HEK293 (cell line): ENCODE measurements at regions not wholly inside any gene's neighbourhood (a gene's known extent, or its start where the extent isn't known, plus 50 kb on each side); places are given as distances from the start of the nearest gene placed in this dataset.

Experiments
- ZBTB1 ChIP-seq: fragments of 450-650 bp; formaldehyde crosslinking; IDR thresholded peaks from 2 replicates; pipeline ENCODE4 v1.5.1; 2016; ENCODE audit warnings: missing biosample characterization, missing genetic modification characterization
- ZNF549 ChIP-seq: fragments of 450-650 bp; IDR thresholded peaks from 2 replicates; pipeline ENCODE4 v1.5.1; 2018; ENCODE audit warnings: missing biosample characterization, missing genetic modification characterization, mild to moderate bottlenecking, inconsistent platforms, moderate library complexity
- ZNF747 ChIP-seq: fragments of 450-650 bp; formaldehyde crosslinking; IDR thresholded peaks from 2 replicates; pipeline ENCODE4 v1.5.1; 2016; ENCODE audit warnings: missing biosample characterization, missing genetic modification characterization
- TF ChIP-seq, protein P1 (sequence below): IDR thresholded peaks from 2 replicates; pipeline ENCODE4 v1.6.1; 2011; ENCODE audit warnings: mild to moderate bottlenecking, low read depth, low read length, borderline replicate concordance
- TF ChIP-seq, protein P2 (sequence below): fragments of 450-650 bp; formaldehyde crosslinking; IDR thresholded peaks from 2 replicates; pipeline ENCODE4 v1.5.1; 2017; ENCODE audit warnings: missing biosample characterization, missing genetic modification characterization
- TF ChIP-seq, protein P3 (sequence below): fragments of 450-650 bp; formaldehyde crosslinking; conservative IDR thresholded peaks from 2 replicates; pipeline ENCODE4 v1.5.1; 2016; ENCODE audit warnings: low read depth, missing biosample characterization, missing genetic modification characterization
- TF ChIP-seq, protein P4 (sequence below): fragments of 450-650 bp; formaldehyde crosslinking; IDR thresholded peaks from 2 replicates; pipeline ENCODE4 v1.5.1; 2016; ENCODE audit warnings: missing biosample characterization, missing genetic modification characterization

- TF ChIP-seq, protein P1, sequence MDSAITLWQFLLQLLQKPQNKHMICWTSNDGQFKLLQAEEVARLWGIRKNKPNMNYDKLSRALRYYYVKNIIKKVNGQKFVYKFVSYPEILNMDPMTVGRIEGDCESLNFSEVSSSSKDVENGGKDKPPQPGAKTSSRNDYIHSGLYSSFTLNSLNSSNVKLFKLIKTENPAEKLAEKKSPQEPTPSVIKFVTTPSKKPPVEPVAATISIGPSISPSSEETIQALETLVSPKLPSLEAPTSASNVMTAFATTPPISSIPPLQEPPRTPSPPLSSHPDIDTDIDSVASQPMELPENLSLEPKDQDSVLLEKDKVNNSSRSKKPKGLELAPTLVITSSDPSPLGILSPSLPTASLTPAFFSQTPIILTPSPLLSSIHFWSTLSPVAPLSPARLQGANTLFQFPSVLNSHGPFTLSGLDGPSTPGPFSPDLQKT, result no peak
- TF ChIP-seq, protein P2, sequence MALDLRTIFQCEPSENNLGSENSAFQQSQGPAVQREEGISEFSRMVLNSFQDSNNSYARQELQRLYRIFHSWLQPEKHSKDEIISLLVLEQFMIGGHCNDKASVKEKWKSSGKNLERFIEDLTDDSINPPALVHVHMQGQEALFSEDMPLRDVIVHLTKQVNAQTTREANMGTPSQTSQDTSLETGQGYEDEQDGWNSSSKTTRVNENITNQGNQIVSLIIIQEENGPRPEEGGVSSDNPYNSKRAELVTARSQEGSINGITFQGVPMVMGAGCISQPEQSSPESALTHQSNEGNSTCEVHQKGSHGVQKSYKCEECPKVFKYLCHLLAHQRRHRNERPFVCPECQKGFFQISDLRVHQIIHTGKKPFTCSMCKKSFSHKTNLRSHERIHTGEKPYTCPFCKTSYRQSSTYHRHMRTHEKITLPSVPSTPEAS (tag by site-specific recombination), result no peak
- TF ChIP-seq ZNF747 (no peak), ZBTB1 (tag by site-specific recombination) (no peak), ZNF549 (tag by site-specific recombination) (no peak)
- TF ChIP-seq, protein P3, sequence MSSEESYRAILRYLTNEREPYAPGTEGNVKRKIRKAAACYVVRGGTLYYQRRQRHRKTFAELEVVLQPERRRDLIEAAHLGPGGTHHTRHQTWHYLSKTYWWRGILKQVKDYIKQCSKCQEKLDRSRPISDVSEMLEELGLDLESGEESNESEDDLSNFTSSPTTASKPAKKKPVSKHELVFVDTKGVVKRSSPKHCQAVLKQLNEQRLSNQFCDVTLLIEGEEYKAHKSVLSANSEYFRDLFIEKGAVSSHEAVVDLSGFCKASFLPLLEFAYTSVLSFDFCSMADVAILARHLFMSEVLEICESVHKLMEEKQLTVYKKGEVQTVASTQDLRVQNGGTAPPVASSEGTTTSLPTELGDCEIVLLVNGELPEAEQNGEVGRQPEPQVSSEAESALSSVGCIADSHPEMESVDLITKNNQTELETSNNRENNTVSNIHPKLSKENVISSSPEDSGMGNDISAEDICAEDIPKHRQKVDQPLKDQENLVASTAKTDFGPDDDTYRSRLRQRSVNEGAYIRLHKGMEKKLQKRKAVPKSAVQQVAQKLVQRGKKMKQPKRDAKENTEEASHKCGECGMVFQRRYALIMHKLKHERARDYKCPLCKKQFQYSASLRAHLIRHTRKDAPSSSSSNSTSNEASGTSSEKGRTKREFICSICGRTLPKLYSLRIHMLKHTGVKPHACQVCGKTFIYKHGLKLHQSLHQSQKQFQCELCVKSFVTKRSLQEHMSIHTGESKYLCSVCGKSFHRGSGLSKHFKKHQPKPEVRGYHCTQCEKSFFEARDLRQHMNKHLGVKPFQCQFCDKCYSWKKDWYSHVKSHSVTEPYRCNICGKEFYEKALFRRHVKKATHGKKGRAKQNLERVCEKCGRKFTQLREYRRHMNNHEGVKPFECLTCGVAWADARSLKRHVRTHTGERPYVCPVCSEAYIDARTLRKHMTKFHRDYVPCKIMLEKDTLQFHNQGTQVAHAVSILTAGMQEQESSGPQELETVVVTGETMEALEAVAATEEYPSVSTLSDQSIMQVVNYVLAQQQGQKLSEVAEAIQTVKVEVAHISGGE, result no peak
- TF ChIP-seq, protein P4, sequence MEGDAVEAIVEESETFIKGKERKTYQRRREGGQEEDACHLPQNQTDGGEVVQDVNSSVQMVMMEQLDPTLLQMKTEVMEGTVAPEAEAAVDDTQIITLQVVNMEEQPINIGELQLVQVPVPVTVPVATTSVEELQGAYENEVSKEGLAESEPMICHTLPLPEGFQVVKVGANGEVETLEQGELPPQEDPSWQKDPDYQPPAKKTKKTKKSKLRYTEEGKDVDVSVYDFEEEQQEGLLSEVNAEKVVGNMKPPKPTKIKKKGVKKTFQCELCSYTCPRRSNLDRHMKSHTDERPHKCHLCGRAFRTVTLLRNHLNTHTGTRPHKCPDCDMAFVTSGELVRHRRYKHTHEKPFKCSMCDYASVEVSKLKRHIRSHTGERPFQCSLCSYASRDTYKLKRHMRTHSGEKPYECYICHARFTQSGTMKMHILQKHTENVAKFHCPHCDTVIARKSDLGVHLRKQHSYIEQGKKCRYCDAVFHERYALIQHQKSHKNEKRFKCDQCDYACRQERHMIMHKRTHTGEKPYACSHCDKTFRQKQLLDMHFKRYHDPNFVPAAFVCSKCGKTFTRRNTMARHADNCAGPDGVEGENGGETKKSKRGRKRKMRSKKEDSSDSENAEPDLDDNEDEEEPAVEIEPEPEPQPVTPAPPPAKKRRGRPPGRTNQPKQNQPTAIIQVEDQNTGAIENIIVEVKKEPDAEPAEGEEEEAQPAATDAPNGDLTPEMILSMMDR, result no peak
Measured at GRCh38 chr15:62647843-62648505, 394.6 kb upstream of the TPM1 start.
